A673 (cell line): ENCODE measurements at regions not wholly inside any gene's neighbourhood (a gene's known extent, or its start where the extent isn't known, plus 50 kb on each side); places are given as distances from the start of the nearest gene placed in this dataset.

Experiments used
- BruUV-seq: library from RNA; stranded (reverse); fragments of 400-500 nt; replicated peaks from 2 replicates; lab custom pipeline; 2021; lab: Mats Ljungman, UMichigan
- CTCF ChIA-PET: fragments of 300-600 bp; sonication (Branson Sonifier 250); formaldehyde crosslinking; loops from one replicate; lab custom pipeline; 2022; ENCODE audit warnings: antibody characterized with exemption; lab: Charles Lee
- POLR2A ChIA-PET: fragments of 300-600 bp; sonication (Branson Sonifier 250); formaldehyde crosslinking; loops from one replicate; lab custom pipeline; 2022; ENCODE audit warnings: antibody characterized with exemption; ENCODE audit not compliant: low non-redundant PET; lab: Charles Lee
- DNase-seq: peaks from one replicate; pipeline ENCODE4 v3.0.0-alpha.2; 2015; ENCODE audit warnings: low spot score
- H3K27ac ChIP-seq: fragments of 200-600 bp; sonication (generic); 2 replicates; pipeline ENCODE4 v1.5.1; 2016; ENCODE audit warnings: mixed run types, low read depth, mild to moderate bottlenecking, mixed read lengths, antibody characterized with exemption, low read length; ENCODE audit not compliant: poor library complexity, severe bottlenecking
- H3K27me3 ChIP-seq: fragments of 200-600 bp; sonication (generic); replicated peaks from 2 replicates; pipeline ENCODE4 v1.6.1; 2017; ENCODE audit warnings: mixed run types, low read depth, mild to moderate bottlenecking, mixed read lengths, antibody characterized with exemption, low read length; ENCODE audit not compliant: insufficient read depth, poor library complexity
- H3K36me3 ChIP-seq: fragments of 200-600 bp; sonication (generic); 2 replicates; pipeline ENCODE4 v1.6.1; 2016; ENCODE audit warnings: mixed run types, mild to moderate bottlenecking, mixed read lengths, antibody characterized with exemption, low read length; ENCODE audit not compliant: insufficient read depth, poor library complexity, severe bottlenecking
- H3K4me1 ChIP-seq: fragments of 200-600 bp; sonication (generic); 2 replicates; pipeline ENCODE4 v1.6.1; 2017; ENCODE audit warnings: mixed run types, mild to moderate bottlenecking, mixed read lengths, antibody characterized with exemption, low read length; ENCODE audit not compliant: insufficient read depth, poor library complexity, severe bottlenecking
- H3K4me3 ChIP-seq: fragments of 200-600 bp; sonication (generic); 2 replicates; pipeline ENCODE4 v1.5.1; 2016; ENCODE audit warnings: low read depth, mixed run types, mild to moderate bottlenecking, mixed read lengths, low read length; ENCODE audit not compliant: poor library complexity, severe bottlenecking
- H3K9me3 ChIP-seq: fragments of 200-600 bp; sonication (generic); 2 replicates; pipeline ENCODE4 v1.6.1; 2016; ENCODE audit warnings: mixed run types, low read depth, mild to moderate bottlenecking, mixed read lengths, antibody characterized with exemption, low read length; ENCODE audit not compliant: poor library complexity, severe bottlenecking
- EZH2 ChIP-seq: fragments of 200-600 bp; sonication (generic); IDR thresholded peaks from 2 replicates; pipeline ENCODE4 v1.6.1; 2017; ENCODE audit warnings: borderline replicate concordance, low read depth, mild to moderate bottlenecking, mixed read lengths, antibody characterized with exemption, low read length; ENCODE audit not compliant: poor library complexity, severe bottlenecking
- intact Hi-C: fragments of 100-400 bp; cut with micrococcal nuclease; formaldehyde crosslinking; loops from one replicate; pipeline ENCODE4 v1.10.0; 2022; ENCODE audit not compliant: unreplicated experiment
- TF ChIP-seq, protein P1 (sequence below): fragments of 300-800, 200-600 bp; sonication (generic); conservative IDR thresholded peaks from 2 replicates; pipeline ENCODE4 v1.5.1; 2017; ENCODE audit warnings: low read depth, mild to moderate bottlenecking, antibody characterized with exemption, low read length, moderate library complexity, mixed read lengths

DNA sequence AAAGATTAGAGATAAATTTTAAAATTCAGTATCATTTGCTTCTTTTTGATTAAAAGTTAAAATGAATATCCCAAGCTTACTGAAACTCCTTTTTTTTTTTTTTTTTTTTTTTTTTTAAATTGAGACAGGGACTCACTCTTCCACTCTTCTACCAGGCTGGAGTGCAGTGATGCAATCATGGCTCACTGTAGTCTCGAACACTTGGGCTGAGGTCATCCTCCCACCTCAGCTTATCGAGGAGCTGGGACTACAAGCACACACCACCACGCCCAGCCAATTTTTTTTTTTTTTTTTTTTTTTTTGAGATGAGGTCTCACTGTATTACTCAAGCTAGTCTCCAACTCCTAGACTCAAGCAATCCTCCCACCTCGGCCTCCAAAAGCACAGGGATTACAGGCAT is 92.1 kb upstream of the RGS18 start:
- Histone ChIP-seq H3K36me3 (no peaks in the 10 kb centered on the region), H3K4me1 (no peaks in the 10 kb centered on the region), H3K4me3 (no peak overlapping the region), H3K27me3 (no peaks in the 10 kb centered on the region), H3K9me3 (no peaks in the 10 kb centered on the region), H3K27ac (no peak overlapping the region)
- TF ChIP-seq, protein P1, sequence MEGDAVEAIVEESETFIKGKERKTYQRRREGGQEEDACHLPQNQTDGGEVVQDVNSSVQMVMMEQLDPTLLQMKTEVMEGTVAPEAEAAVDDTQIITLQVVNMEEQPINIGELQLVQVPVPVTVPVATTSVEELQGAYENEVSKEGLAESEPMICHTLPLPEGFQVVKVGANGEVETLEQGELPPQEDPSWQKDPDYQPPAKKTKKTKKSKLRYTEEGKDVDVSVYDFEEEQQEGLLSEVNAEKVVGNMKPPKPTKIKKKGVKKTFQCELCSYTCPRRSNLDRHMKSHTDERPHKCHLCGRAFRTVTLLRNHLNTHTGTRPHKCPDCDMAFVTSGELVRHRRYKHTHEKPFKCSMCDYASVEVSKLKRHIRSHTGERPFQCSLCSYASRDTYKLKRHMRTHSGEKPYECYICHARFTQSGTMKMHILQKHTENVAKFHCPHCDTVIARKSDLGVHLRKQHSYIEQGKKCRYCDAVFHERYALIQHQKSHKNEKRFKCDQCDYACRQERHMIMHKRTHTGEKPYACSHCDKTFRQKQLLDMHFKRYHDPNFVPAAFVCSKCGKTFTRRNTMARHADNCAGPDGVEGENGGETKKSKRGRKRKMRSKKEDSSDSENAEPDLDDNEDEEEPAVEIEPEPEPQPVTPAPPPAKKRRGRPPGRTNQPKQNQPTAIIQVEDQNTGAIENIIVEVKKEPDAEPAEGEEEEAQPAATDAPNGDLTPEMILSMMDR: no peak
- TF ChIP-seq EZH2: no peak
- intact Hi-C loops: no loop called here
- DNase-seq: no peak
- POLR2A ChIA-PET: no interaction called here
- CTCF ChIA-PET: no interaction called here
- no TSS peak for BruUV-seq

DNA sequence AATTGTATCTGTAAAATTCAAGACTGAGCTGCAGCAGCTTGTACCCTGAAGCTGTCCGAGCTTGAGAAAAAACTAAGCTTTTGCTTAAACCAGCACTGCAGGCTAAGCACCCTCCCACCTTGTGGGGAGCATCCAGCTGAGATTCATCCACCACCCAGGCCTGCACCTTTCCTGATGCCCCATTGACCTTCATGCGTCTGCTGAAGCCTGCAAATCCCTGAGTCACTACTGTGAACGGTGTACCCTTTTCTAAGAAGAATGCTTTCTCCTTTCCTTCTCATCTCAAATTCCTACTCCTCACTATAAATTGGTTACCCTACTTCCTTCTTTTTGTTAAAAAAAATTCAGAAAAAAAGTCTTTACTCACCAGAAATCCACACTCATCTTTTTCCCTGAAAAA is 90.9 kb upstream of the RGS18 start:
- Histone ChIP-seq H3K27me3 (no peaks in the 10 kb centered on the region), H3K27ac (no peak overlapping the region), H3K4me1 (no peaks in the 10 kb centered on the region), H3K36me3 (no peaks in the 10 kb centered on the region), H3K4me3 (no peak overlapping the region), H3K9me3 (no peaks in the 10 kb centered on the region)
- intact Hi-C loops: no loop called here
- no peak for TF ChIP-seq EZH2
- TF ChIP-seq, protein P1: no peak
- ChIA-PET POLR2A (no interaction called here), CTCF (no interaction called here)
- DNase-seq: no peak
- BruUV-seq: no TSS peak

DNA sequence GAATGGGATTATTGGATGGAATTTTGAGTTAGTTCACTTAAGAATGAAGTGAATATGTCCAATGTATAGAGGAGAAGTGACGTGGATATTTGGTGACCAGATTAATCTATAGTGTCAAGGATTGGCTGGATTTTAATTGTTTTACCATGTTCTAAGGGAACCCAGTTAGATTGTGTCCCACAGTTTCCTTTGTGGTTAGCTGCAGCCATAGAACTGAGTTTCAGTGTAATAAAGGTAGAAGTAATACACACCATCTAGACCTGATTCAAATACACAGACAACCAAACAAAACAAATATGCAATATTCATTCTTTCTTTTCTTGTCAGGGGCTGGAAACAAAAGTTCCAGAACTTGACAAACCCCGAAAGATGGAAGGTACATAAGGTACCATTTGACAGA is 88.0 kb upstream of the RGS18 start:
- POLR2A ChIA-PET: no interaction called here
- CTCF ChIA-PET: no interaction called here
- no peak overlapping the region for H3K4me3 ChIP-seq

More for the DNA sequence above, 88.0 kb upstream of the RGS18 start:
- Histone ChIP-seq H3K9me3 (no peaks in the 10 kb centered on the region), H3K36me3 (no peaks in the 10 kb centered on the region), H3K27ac (no peak overlapping the region), H3K27me3 (no peaks in the 10 kb centered on the region), H3K4me1 (no peaks in the 10 kb centered on the region)
- no peak for DNase-seq
- BruUV-seq: no TSS peak
- no peak for TF ChIP-seq EZH2
- TF ChIP-seq, protein P1: no peak
- intact Hi-C loops: no loop called here
